ENCODE measurements at regions not wholly inside any gene's neighbourhood (a gene's known extent, or its start where the extent isn't known, plus 50 kb on each side); places are given as distances from the start of the nearest gene placed in this dataset.

GRCh38 chr5:29750453-29750852 is 1443.0 kb upstream of the CDH6 start:
- Histone ChIP-seq H3K4me2 (ENCODE audit: low read length, poor library complexity, severe bottlenecking) (no peak overlapping the region), H3K9me3 (ENCODE audit: control insufficient read depth, low read length) (peaks cover 7% of the 10 kb centered on the region), H3K9ac (ENCODE audit: low read length) (no peak overlapping the region), H3K23ac (ENCODE audit: low read length in 2 of 2) (no peak overlapping the region), H3K27me3 (ENCODE audit: control insufficient read depth in 1 of 2, insufficient read depth in 1 of 2, low read length in 2 of 2) (no peaks in the 10 kb centered on the region), H3K36me3 (ENCODE audit: control insufficient read depth in 1 of 2, insufficient read depth in 2 of 2, low read depth in 1 of 2, low read length in 2 of 2) (no peaks in the 10 kb centered on the region), H4K8ac (ENCODE audit: low read length) (no peak overlapping the region), H2AFZ (ENCODE audit: low read depth, low read length) (no peak overlapping the region), H2BK15ac (ENCODE audit: low read depth, poor library complexity, severe bottlenecking) (no peak overlapping the region), H3K27ac (ENCODE audit: low read length, poor library complexity, severe bottlenecking) (no peak overlapping the region), H3K4ac (ENCODE audit: low read depth in 1 of 2, low read length in 2 of 2) (no peak overlapping the region), H2BK5ac (ENCODE audit: low read depth, low read length, poor library complexity, severe bottlenecking) (no peak overlapping the region), H2BK12ac (ENCODE audit: low read length in 2 of 2) (no peak overlapping the region), H3K18ac (ENCODE audit: low read depth in 1 of 2, low read length in 2 of 2) (no peak overlapping the region), H4K91ac (ENCODE audit: low read length) (no peak overlapping the region), H3K4me1 (ENCODE audit: control insufficient read depth, insufficient read depth, low read depth, low read length) (no peaks in the 10 kb centered on the region), H3K4me3 (ENCODE audit: insufficient read depth in 1 of 2, low read depth in 1 of 2, low read length in 2 of 2) (no peak overlapping the region), H3K14ac (ENCODE audit: low read length in 2 of 2) (no peak overlapping the region), H2AK5ac (ENCODE audit: low read length, severe bottlenecking) (no peak overlapping the region), H2BK120ac (ENCODE audit: low read depth, low read length) (no peak overlapping the region), H3K79me1 (replicated peaks; ENCODE audit: low read length, poor library complexity, severe bottlenecking) (no peaks in the 10 kb centered on the region)
- WGBS = no CpG with 5 or more reads among the region's 2 CpGs
- no peak for DNase-seq

GRCh38 chr5:29744618-29745017 is 1448.9 kb upstream of the CDH6 start:
- Histone ChIP-seq H4K8ac (ENCODE audit: low read length) (no peak overlapping the region), H2BK12ac (ENCODE audit: low read length in 2 of 2) (no peak overlapping the region), H3K4me2 (ENCODE audit: low read length, poor library complexity, severe bottlenecking) (no peak overlapping the region), H2AK5ac (ENCODE audit: low read length, severe bottlenecking) (no peak overlapping the region), H2BK15ac (ENCODE audit: low read depth, poor library complexity, severe bottlenecking) (no peak overlapping the region), H3K23ac (ENCODE audit: low read length in 2 of 2) (no peak overlapping the region), H2BK5ac (ENCODE audit: low read depth, low read length, poor library complexity, severe bottlenecking) (no peak overlapping the region), H3K79me1 (replicated peaks; ENCODE audit: low read length, poor library complexity, severe bottlenecking) (no peaks in the 10 kb centered on the region), H4K91ac (ENCODE audit: low read length) (no peak overlapping the region), H3K4me1 (ENCODE audit: control insufficient read depth, insufficient read depth, low read depth, low read length) (no peaks in the 10 kb centered on the region), H3K18ac (ENCODE audit: low read depth in 1 of 2, low read length in 2 of 2) (no peak overlapping the region), H2BK120ac (ENCODE audit: low read depth, low read length) (no peak overlapping the region), H3K4ac (ENCODE audit: low read depth in 1 of 2, low read length in 2 of 2) (no peak overlapping the region), H3K14ac (ENCODE audit: low read length in 2 of 2) (no peak overlapping the region), H3K4me3 (ENCODE audit: insufficient read depth in 1 of 2, low read depth in 1 of 2, low read length in 2 of 2) (no peak overlapping the region), H3K9me3 (ENCODE audit: control insufficient read depth, low read length) (peaks cover 7% of the 10 kb centered on the region), H3K27me3 (ENCODE audit: control insufficient read depth in 1 of 2, insufficient read depth in 1 of 2, low read length in 2 of 2) (no peaks in the 10 kb centered on the region), H2AFZ (ENCODE audit: low read depth, low read length) (no peak overlapping the region), H3K9ac (ENCODE audit: low read length) (no peak overlapping the region), H3K36me3 (ENCODE audit: control insufficient read depth in 1 of 2, insufficient read depth in 2 of 2, low read depth in 1 of 2, low read length in 2 of 2) (no peaks in the 10 kb centered on the region), H3K27ac (ENCODE audit: low read length, poor library complexity, severe bottlenecking) (no peak overlapping the region)
- no peak for DNase-seq
- WGBS = no CpG with 5 or more reads among the region's 3 CpGs

GRCh38 chr5:29720954-29721353 is 1472.5 kb upstream of the CDH6 start:
- no peaks in the 10 kb centered on the region for H3K4me1 ChIP-seq (ENCODE audit: control insufficient read depth, insufficient read depth, low read depth, low read length)
- no peak overlapping the region for H2BK5ac ChIP-seq (ENCODE audit: low read depth, low read length, poor library complexity, severe bottlenecking)
- H3K9ac ChIP-seq (ENCODE audit: low read length) = no peak overlapping the region
- H2AFZ ChIP-seq (ENCODE audit: low read depth, low read length) = no peak overlapping the region
- H4K8ac ChIP-seq (ENCODE audit: low read length) = no peak overlapping the region
- H4K91ac ChIP-seq (ENCODE audit: low read length) = no peak overlapping the region
- no peaks in the 10 kb centered on the region for H3K79me1 ChIP-seq (replicated peaks; ENCODE audit: low read length, poor library complexity, severe bottlenecking)
- H2AK5ac ChIP-seq (ENCODE audit: low read length, severe bottlenecking) = no peak overlapping the region
- H3K4ac ChIP-seq (ENCODE audit: low read depth in 1 of 2, low read length in 2 of 2) = no peak overlapping the region
- DNase-seq = no peak
- H3K18ac ChIP-seq (ENCODE audit: low read depth in 1 of 2, low read length in 2 of 2) = no peak overlapping the region
- H3K9me3 ChIP-seq (ENCODE audit: control insufficient read depth, low read length) = peaks cover 8% of the 10 kb centered on the region
- no peaks in the 10 kb centered on the region for H3K36me3 ChIP-seq (ENCODE audit: control insufficient read depth in 1 of 2, insufficient read depth in 2 of 2, low read depth in 1 of 2, low read length in 2 of 2)
- H3K14ac ChIP-seq (ENCODE audit: low read length in 2 of 2) = no peak overlapping the region
- no peak overlapping the region for H3K27ac ChIP-seq (ENCODE audit: low read length, poor library complexity, severe bottlenecking)
- no peak overlapping the region for H3K4me3 ChIP-seq (ENCODE audit: insufficient read depth in 1 of 2, low read depth in 1 of 2, low read length in 2 of 2)
- H2BK12ac ChIP-seq (ENCODE audit: low read length in 2 of 2) = no peak overlapping the region
- no peak overlapping the region for H2BK15ac ChIP-seq (ENCODE audit: low read depth, poor library complexity, severe bottlenecking)
- H2BK120ac ChIP-seq (ENCODE audit: low read depth, low read length) = no peak overlapping the region
- no peaks in the 10 kb centered on the region for H3K27me3 ChIP-seq (ENCODE audit: control insufficient read depth in 1 of 2, insufficient read depth in 1 of 2, low read length in 2 of 2)
- H3K23ac ChIP-seq (ENCODE audit: low read length in 2 of 2) = no peak overlapping the region
- H3K4me2 ChIP-seq (ENCODE audit: low read length, poor library complexity, severe bottlenecking) = no peak overlapping the region

DNA sequence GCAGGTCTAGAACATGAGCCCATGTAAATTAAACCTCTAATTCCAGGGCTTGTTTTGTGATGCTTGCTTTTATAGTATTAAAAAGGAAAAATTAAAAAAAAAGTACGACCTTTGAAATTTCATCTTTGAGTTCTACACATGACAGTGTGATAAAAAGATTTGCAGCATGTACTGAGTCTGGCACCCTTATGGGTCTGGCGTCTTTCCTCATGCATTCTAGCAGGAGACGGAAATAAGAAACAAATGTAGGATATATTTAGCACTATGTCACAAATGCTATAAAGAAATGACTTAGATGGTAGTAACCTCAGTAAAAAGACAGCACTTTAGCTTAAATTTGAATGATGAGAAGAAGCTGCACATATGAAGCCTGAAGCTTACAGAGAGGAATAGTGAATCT is 1474.3 kb upstream of the CDH6 start:
- 81% methylated on average over 2 of the region's 3 CpGs for WGBS
- Histone ChIP-seq H3K18ac (ENCODE audit: low read depth in 1 of 2, low read length in 2 of 2) (no peak overlapping the region), H3K9me3 (ENCODE audit: control insufficient read depth, low read length) (peaks cover 8% of the 10 kb centered on the region), H3K27ac (ENCODE audit: low read length, poor library complexity, severe bottlenecking) (no peak overlapping the region), H2BK5ac (ENCODE audit: low read depth, low read length, poor library complexity, severe bottlenecking) (no peak overlapping the region), H2BK12ac (ENCODE audit: low read length in 2 of 2) (no peak overlapping the region), H4K91ac (ENCODE audit: low read length) (no peak overlapping the region), H2BK15ac (ENCODE audit: low read depth, poor library complexity, severe bottlenecking) (no peak overlapping the region), H3K4me3 (ENCODE audit: insufficient read depth in 1 of 2, low read depth in 1 of 2, low read length in 2 of 2) (no peak overlapping the region), H2AFZ (ENCODE audit: low read depth, low read length) (no peak overlapping the region), H3K9ac (ENCODE audit: low read length) (no peak overlapping the region), H2AK5ac (ENCODE audit: low read length, severe bottlenecking) (no peak overlapping the region), H3K23ac (ENCODE audit: low read length in 2 of 2) (no peak overlapping the region), H2BK120ac (ENCODE audit: low read depth, low read length) (no peak overlapping the region), H3K36me3 (ENCODE audit: control insufficient read depth in 1 of 2, insufficient read depth in 2 of 2, low read depth in 1 of 2, low read length in 2 of 2) (no peaks in the 10 kb centered on the region), H3K4me1 (ENCODE audit: control insufficient read depth, insufficient read depth, low read depth, low read length) (no peaks in the 10 kb centered on the region), H4K8ac (ENCODE audit: low read length) (no peak overlapping the region), H3K4ac (ENCODE audit: low read depth in 1 of 2, low read length in 2 of 2) (no peak overlapping the region), H3K14ac (ENCODE audit: low read length in 2 of 2) (no peak overlapping the region), H3K27me3 (ENCODE audit: control insufficient read depth in 1 of 2, insufficient read depth in 1 of 2, low read length in 2 of 2) (no peaks in the 10 kb centered on the region), H3K79me1 (replicated peaks; ENCODE audit: low read length, poor library complexity, severe bottlenecking) (no peaks in the 10 kb centered on the region), H3K4me2 (ENCODE audit: low read length, poor library complexity, severe bottlenecking) (no peak overlapping the region)
- no peak for DNase-seq
